ENCODE measurements at regions not wholly inside any gene's neighbourhood (a gene's known extent, or its start where the extent isn't known, plus 50 kb on each side); places are given as distances from the start of the nearest gene placed in this dataset.

DNA sequence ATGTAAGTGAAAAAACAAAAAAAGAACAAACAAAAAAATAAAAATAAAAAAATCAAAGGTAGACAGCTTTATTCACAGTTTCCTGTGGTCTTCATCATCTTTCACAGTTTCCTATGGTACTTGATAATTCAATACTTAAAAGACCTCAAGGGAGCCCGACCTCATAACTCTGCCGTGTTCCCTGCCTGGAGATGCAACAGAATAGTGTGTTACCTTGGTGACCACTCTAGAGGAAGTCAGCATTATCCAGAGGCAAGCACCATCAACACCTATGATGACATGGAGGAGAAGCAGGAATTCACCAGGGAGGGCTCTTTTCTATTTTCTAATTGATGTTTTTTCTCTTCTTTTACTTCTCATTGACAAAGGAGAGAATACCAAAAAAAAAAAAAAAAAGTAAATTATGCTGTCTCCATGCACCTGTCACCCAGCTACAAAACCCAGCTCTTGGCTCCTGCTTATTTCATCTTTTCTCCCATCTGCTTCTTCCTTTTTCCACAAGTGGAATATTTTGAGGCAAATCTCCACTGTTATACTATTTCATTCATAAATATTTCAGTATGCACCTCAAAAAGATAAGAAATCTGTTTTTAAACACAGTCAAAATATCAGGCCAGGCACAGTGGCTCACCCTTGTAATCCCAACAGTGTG, 95.8 kb upstream of the STXBP5 start:
- DNase-seq (ENCODE audit: low read depth in 2 of 2): no peak
- Histone ChIP-seq H2AFZ (ENCODE audit: low read length) (no peak overlapping the region), H3K4me1 (ENCODE audit: control insufficient read depth, extremely low read depth, insufficient read depth, low read length) (no peaks in the 10 kb centered on the region), H3K27me3 (ENCODE audit: control insufficient read depth, insufficient read depth, low read length) (no peaks in the 10 kb centered on the region), H3K4me3 (replicated peaks in 1 of 4; ENCODE audit: control extremely low read depth in 1 of 4, insufficient read depth in 1 of 4, low read depth in 3 of 4, low read length in 4 of 4) (no peak overlapping the region), H3K9me3 (ENCODE audit: control insufficient read depth, insufficient read depth, low read depth, low read length) (no peaks in the 10 kb centered on the region), H3K4me2 (ENCODE audit: extremely low read depth, insufficient read depth, low read length) (no peak overlapping the region), H3K27ac (ENCODE audit: insufficient read depth, low read length) (no peak overlapping the region), H3K79me2 (ENCODE audit: control insufficient read depth, insufficient read depth, low read length) (no peaks in the 10 kb centered on the region), H3K9ac (ENCODE audit: insufficient read depth, low read length) (no peak overlapping the region), H4K20me1 (ENCODE audit: control insufficient read depth, extremely low read depth, insufficient read depth, low read length) (no peaks in the 10 kb centered on the region), H3K36me3 (ENCODE audit: control insufficient read depth, insufficient read depth, low read length) (no peaks in the 10 kb centered on the region)
- TF ChIP-seq, protein P1, sequence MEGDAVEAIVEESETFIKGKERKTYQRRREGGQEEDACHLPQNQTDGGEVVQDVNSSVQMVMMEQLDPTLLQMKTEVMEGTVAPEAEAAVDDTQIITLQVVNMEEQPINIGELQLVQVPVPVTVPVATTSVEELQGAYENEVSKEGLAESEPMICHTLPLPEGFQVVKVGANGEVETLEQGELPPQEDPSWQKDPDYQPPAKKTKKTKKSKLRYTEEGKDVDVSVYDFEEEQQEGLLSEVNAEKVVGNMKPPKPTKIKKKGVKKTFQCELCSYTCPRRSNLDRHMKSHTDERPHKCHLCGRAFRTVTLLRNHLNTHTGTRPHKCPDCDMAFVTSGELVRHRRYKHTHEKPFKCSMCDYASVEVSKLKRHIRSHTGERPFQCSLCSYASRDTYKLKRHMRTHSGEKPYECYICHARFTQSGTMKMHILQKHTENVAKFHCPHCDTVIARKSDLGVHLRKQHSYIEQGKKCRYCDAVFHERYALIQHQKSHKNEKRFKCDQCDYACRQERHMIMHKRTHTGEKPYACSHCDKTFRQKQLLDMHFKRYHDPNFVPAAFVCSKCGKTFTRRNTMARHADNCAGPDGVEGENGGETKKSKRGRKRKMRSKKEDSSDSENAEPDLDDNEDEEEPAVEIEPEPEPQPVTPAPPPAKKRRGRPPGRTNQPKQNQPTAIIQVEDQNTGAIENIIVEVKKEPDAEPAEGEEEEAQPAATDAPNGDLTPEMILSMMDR (conservative IDR thresholded peaks at IDR 0.05 in 1 of 2, IDR thresholded peaks at IDR 0.05 in 1 of 2; ENCODE audit: low read depth in 1 of 2, low read length in 2 of 2): no peak
- no peak for TF ChIP-seq EZH2 (IDR thresholded peaks at IDR 0.05; ENCODE audit: low read length, missing control alignments)

DNA sequence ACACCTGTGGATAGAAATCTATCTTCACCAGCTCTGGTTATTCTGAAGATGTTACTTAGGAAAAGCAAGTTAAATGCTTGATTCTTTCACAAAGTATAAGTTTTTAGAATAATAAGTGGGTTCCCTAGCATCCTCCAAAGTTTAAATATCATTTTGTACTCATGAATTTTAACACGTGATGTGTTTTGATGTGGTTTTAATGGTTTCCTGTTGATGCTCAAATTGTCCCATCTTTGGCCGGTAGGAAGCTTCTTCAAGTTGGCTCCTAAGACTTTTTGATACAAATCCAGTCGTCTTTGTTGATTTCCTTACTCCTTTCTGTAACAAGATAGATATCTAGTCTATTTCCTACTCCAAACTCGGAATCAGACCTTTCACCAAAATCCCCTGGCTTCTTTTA, 94.5 kb upstream of the STXBP5 start:
- H2AFZ ChIP-seq (ENCODE audit: low read length): no peak overlapping the region
- no peaks in the 10 kb centered on the region for H3K79me2 ChIP-seq (ENCODE audit: control insufficient read depth, insufficient read depth, low read length)
- H3K4me2 ChIP-seq (ENCODE audit: extremely low read depth, insufficient read depth, low read length): no peak overlapping the region
- H3K27me3 ChIP-seq (ENCODE audit: control insufficient read depth, insufficient read depth, low read length): no peaks in the 10 kb centered on the region
- H4K20me1 ChIP-seq (ENCODE audit: control insufficient read depth, extremely low read depth, insufficient read depth, low read length): no peaks in the 10 kb centered on the region
- TF ChIP-seq, protein P1 (conservative IDR thresholded peaks at IDR 0.05 in 1 of 2, IDR thresholded peaks at IDR 0.05 in 1 of 2; ENCODE audit: low read depth in 1 of 2, low read length in 2 of 2): no peak
- TF ChIP-seq EZH2 (IDR thresholded peaks at IDR 0.05; ENCODE audit: low read length, missing control alignments): no peak
- DNase-seq (ENCODE audit: low read depth in 2 of 2): no peak
- H3K9ac ChIP-seq (ENCODE audit: insufficient read depth, low read length): no peak overlapping the region
- H3K4me1 ChIP-seq (ENCODE audit: control insufficient read depth, extremely low read depth, insufficient read depth, low read length): no peaks in the 10 kb centered on the region
- H3K36me3 ChIP-seq (ENCODE audit: control insufficient read depth, insufficient read depth, low read length): no peaks in the 10 kb centered on the region
- no peak overlapping the region for H3K27ac ChIP-seq (ENCODE audit: insufficient read depth, low read length)
- H3K9me3 ChIP-seq (ENCODE audit: control insufficient read depth, insufficient read depth, low read depth, low read length): no peaks in the 10 kb centered on the region
- no peak overlapping the region for H3K4me3 ChIP-seq (replicated peaks in 1 of 4; ENCODE audit: control extremely low read depth in 1 of 4, insufficient read depth in 1 of 4, low read depth in 3 of 4, low read length in 4 of 4)

DNA sequence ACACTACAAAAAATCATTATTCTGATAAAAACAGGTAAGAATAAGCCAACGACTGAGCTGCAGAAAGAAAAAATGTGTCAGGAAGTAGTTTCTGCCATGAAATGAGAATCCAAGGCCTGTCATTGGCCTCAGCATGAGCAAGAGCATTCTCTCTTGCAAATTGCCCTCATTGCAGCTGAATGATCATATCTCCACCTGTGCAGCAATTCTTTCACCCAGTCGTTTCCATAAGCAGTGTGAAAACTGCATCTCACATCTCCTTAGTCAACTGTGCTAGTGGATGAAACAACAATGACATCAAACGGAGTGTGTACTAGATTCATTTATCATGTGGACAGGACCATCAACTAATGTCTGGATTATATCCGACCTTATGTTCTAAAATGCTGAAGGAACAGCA, 88.2 kb upstream of the STXBP5 start:
- Histone ChIP-seq H2AFZ (ENCODE audit: low read length) (no peak overlapping the region), H3K36me3 (ENCODE audit: control insufficient read depth, insufficient read depth, low read length) (no peaks in the 10 kb centered on the region), H3K4me1 (ENCODE audit: control insufficient read depth, extremely low read depth, insufficient read depth, low read length) (no peaks in the 10 kb centered on the region), H3K4me3 (replicated peaks in 1 of 4; ENCODE audit: control extremely low read depth in 1 of 4, insufficient read depth in 1 of 4, low read depth in 3 of 4, low read length in 4 of 4) (no peak overlapping the region), H3K27me3 (ENCODE audit: control insufficient read depth, insufficient read depth, low read length) (no peaks in the 10 kb centered on the region), H3K9ac (ENCODE audit: insufficient read depth, low read length) (no peak overlapping the region), H3K4me2 (ENCODE audit: extremely low read depth, insufficient read depth, low read length) (no peak overlapping the region), H4K20me1 (ENCODE audit: control insufficient read depth, extremely low read depth, insufficient read depth, low read length) (no peaks in the 10 kb centered on the region), H3K79me2 (ENCODE audit: control insufficient read depth, insufficient read depth, low read length) (no peaks in the 10 kb centered on the region), H3K9me3 (ENCODE audit: control insufficient read depth, insufficient read depth, low read depth, low read length) (no peaks in the 10 kb centered on the region), H3K27ac (ENCODE audit: insufficient read depth, low read length) (no peak overlapping the region)
- DNase-seq (ENCODE audit: low read depth in 2 of 2): no peak
- TF ChIP-seq, protein P1 (conservative IDR thresholded peaks at IDR 0.05 in 1 of 2, IDR thresholded peaks at IDR 0.05 in 1 of 2; ENCODE audit: low read depth in 1 of 2, low read length in 2 of 2): no peak
- TF ChIP-seq EZH2 (IDR thresholded peaks at IDR 0.05; ENCODE audit: low read length, missing control alignments): no peak
